Liver (tissue), 3 donors: ENCODE measurements at regions not wholly inside any gene's neighbourhood (a gene's known extent, or its start where the extent isn't known, plus 50 kb on each side); places are given as distances from the start of the nearest gene placed in this dataset.

Source experiments
- EGR1 ChIP-seq, 2 donors: IDR thresholded peaks; 2 replicates each; pipeline ENCODE4 v1.6.1; 2016 to 2018; ENCODE audit warnings: antibody characterized with exemption in 2 of 2, low read depth in 2 of 2
- GABPA ChIP-seq, 2 donors: IDR thresholded peaks in 1 of 2; conservative IDR thresholded peaks in 1 of 2; 2 replicates each; pipeline ENCODE4 v1.6.1; 2016; ENCODE audit warnings: antibody characterized with exemption in 2 of 2, mild to moderate bottlenecking in 1 of 2, moderate library complexity in 1 of 2
- MAX ChIP-seq: IDR thresholded peaks from 2 replicates; pipeline ENCODE4 v1.6.1; 2016; ENCODE audit warnings: antibody characterized with exemption
- RAD21 ChIP-seq, 2 donors: IDR thresholded peaks; 2 replicates each; pipeline ENCODE4 v1.6.1; 2016; ENCODE audit warnings: antibody characterized with exemption in 2 of 2, mild to moderate bottlenecking in 2 of 2
- TF ChIP-seq, protein P1 (sequence below): fragments of 150-350 bp; IDR thresholded peaks from 2 replicates; pipeline ENCODE4 v1.5.1; 2017; ENCODE audit warnings: improper control_type of control experiment, low read depth, low read length; ENCODE audit not compliant: missing input control
- TF ChIP-seq, protein P2 (sequence below): IDR thresholded peaks from 2 replicates; pipeline ENCODE4 v1.6.1; 2016; ENCODE audit warnings: antibody characterized with exemption
- donor health status: healthy.
- donor health status: healthy.

- TF ChIP-seq, protein P1, sequence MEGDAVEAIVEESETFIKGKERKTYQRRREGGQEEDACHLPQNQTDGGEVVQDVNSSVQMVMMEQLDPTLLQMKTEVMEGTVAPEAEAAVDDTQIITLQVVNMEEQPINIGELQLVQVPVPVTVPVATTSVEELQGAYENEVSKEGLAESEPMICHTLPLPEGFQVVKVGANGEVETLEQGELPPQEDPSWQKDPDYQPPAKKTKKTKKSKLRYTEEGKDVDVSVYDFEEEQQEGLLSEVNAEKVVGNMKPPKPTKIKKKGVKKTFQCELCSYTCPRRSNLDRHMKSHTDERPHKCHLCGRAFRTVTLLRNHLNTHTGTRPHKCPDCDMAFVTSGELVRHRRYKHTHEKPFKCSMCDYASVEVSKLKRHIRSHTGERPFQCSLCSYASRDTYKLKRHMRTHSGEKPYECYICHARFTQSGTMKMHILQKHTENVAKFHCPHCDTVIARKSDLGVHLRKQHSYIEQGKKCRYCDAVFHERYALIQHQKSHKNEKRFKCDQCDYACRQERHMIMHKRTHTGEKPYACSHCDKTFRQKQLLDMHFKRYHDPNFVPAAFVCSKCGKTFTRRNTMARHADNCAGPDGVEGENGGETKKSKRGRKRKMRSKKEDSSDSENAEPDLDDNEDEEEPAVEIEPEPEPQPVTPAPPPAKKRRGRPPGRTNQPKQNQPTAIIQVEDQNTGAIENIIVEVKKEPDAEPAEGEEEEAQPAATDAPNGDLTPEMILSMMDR = no peak
- TF ChIP-seq, protein P2, sequence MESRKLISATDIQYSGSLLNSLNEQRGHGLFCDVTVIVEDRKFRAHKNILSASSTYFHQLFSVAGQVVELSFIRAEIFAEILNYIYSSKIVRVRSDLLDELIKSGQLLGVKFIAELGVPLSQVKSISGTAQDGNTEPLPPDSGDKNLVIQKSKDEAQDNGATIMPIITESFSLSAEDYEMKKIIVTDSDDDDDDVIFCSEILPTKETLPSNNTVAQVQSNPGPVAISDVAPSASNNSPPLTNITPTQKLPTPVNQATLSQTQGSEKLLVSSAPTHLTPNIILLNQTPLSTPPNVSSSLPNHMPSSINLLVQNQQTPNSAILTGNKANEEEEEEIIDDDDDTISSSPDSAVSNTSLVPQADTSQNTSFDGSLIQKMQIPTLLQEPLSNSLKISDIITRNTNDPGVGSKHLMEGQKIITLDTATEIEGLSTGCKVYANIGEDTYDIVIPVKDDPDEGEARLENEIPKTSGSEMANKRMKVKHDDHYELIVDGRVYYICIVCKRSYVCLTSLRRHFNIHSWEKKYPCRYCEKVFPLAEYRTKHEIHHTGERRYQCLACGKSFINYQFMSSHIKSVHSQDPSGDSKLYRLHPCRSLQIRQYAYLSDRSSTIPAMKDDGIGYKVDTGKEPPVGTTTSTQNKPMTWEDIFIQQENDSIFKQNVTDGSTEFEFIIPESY = no peak
- TF ChIP-seq MAX (no peak), GABPA (IDR thresholded peaks at IDR 0.05 in 1 of 2, conservative IDR thresholded peaks at IDR 0.05 in 1 of 2) (no peak), RAD21 (IDR thresholded peaks at IDR 0.05) (no peak), EGR1 (IDR thresholded peaks at IDR 0.05; ENCODE audit: low read depth in 2 of 2) (no peak)
Measured at GRCh38 chr1:191907121-191907520, 251.1 kb upstream of the RGS18 start.
